GM10266 (cell line): ENCODE measurements at regions not wholly inside any gene's neighbourhood (a gene's known extent, or its start where the extent isn't known, plus 50 kb on each side); places are given as distances from the start of the nearest gene placed in this dataset.

Source experiments
- DNase-seq: peaks from one replicate; pipeline ENCODE4 v3.0.0; 2012; ENCODE audit errors: extremely low spot score
- TF ChIP-seq, protein P1 (sequence below): IDR thresholded peaks from 2 replicates; pipeline ENCODE4 v1.5.1; 2012; ENCODE audit warnings: mild to moderate bottlenecking, low read depth; ENCODE audit not compliant: control insufficient read depth, insufficient read depth; ENCODE audit errors: missing control alignments

DNA sequence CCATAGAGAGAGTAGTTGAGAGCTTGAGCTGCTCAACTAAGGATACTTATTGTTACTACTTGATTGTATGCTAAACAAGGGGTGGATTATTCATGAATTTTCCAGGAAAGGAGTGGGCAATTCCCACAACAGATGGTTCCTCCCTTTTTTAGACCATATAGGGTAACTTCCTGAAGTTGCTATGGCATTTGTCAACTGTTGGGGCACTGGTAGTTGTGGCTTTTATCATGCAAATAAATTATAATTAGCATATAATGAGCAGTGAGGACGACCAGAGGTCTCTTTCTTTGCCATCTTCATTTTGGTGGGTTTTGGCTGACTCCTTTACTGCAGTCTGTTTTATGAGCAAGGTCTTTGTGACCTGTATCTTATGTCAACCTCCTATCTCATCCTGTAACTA is 1403.5 kb upstream of the PABPC4L start:
- TF ChIP-seq, protein P1, sequence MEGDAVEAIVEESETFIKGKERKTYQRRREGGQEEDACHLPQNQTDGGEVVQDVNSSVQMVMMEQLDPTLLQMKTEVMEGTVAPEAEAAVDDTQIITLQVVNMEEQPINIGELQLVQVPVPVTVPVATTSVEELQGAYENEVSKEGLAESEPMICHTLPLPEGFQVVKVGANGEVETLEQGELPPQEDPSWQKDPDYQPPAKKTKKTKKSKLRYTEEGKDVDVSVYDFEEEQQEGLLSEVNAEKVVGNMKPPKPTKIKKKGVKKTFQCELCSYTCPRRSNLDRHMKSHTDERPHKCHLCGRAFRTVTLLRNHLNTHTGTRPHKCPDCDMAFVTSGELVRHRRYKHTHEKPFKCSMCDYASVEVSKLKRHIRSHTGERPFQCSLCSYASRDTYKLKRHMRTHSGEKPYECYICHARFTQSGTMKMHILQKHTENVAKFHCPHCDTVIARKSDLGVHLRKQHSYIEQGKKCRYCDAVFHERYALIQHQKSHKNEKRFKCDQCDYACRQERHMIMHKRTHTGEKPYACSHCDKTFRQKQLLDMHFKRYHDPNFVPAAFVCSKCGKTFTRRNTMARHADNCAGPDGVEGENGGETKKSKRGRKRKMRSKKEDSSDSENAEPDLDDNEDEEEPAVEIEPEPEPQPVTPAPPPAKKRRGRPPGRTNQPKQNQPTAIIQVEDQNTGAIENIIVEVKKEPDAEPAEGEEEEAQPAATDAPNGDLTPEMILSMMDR = no peak
- no peak for DNase-seq

DNA sequence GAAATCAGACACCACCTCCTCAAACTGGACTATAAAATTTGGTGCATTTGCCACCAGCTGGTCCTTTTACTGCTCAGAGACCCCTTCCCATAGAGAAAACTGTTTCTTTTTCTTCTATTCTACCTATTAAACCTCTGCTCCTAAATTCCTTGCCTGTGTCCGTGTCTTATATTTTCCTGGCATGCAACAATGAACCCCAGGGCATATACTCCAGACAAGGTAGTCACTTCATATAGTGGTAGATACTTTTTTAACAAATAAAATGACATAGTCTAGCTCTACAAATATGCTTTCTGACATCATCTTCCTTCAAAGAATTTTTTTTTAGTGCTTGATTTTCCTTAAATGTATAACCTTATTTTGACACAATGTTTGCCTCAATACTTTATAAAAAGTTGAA is 1402.9 kb upstream of the PABPC4L start:
- DNase-seq = no peak
- TF ChIP-seq, protein P1 = no peak

GRCh38 chr4:135601351-135601750 is 1399.8 kb upstream of the PABPC4L start:
- TF ChIP-seq, protein P1 = no peak
- no peak for DNase-seq

DNA sequence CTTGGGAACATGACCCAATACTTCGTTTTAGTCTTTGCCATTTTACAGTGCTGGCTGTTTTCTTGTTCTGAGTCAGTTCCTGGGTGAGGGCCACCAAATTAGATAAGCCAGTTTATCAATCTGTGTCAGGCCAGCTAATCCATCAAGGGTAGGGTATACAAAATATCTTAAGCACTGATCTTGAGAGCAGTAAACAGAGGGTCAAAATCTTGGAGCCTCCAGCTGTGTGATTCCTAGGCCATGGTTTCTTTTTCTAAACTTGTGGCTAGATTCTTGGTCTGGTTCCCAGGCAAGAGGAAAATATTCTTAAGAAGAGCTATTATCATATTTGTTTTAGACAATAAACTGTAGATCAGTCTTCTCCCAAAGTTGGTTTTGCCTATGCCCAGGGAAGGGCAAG is 1396.6 kb upstream of the PABPC4L start:
- no peak for DNase-seq
- TF ChIP-seq, protein P1 = no peak

DNA sequence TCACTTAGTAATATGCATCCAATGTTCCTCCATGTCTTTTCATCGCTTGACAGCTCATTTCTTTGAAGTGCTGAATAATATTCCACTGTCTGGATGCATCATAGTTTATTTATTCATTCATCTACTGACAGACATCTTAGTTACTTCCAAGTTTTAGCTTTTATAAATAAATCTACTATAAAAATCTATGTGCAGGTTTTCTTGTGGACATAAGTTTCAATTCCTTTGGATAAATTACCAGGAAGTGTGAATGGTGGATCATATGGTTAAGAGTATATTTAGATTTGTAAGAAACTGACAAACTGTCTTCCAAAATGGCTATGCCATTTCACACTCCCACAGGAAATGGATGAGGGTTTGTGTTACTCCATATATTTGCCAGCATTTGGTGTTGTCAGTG is 1392.9 kb upstream of the PABPC4L start:
- TF ChIP-seq, protein P1 = no peak
- DNase-seq = no peak

DNA sequence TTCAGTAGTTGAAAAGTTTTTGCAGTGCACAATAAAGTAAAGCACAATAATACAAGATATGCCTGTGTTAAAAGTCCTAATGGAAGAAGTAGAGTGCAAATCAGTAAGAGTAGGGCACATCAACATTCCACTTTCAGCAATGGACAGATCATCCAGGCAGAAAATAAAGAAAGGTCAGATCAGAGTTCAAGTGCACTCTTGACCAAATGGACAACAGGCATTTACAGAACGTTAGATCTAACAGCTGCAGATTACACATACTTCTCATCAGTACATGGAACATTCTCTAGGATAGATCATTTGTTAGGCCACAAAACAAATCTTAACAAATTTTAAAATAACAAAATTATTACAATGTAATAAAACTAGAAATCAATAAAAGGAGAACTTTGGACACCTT is 1373.5 kb upstream of the PABPC4L start:
- TF ChIP-seq, protein P1 = no peak
- no peak for DNase-seq

DNA sequence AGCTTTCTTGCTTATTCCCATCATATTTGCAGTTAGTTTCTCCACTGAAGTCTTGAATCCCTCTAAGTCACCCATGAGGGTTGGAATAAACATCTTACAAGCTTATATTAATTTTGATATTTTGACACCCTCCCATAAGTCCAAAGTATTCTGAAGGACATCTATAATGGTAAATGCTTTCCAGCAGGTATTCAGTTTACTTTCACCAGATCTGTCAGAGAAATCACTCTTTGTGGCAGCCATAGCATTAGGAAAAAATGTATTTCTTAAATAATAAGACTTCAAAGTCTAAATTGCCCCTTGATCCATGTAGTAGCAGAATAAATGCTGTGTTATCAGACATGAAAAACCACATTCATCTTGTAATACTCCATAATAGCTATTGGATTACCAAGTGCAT is 1371.7 kb upstream of the PABPC4L start:
- TF ChIP-seq, protein P1 = no peak

DNA sequence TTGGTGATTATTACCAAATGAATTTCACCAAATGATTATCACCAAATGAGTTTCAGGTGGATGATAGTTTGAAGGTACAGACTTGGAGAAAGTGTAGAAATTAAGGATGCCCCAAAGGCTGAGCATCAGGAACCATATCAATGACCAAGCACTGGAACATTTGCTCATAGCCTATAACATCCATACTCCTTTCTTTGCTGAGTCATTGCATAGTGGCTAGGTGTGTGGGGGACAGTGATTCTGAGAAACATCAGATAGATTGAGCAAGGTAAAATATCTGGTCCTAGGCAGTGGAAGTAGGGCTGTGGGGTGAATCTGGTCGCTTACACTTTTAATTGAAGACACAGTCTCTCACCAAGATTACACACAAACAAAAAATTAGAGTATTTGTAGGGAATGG is 1362.5 kb upstream of the PABPC4L start:
- TF ChIP-seq, protein P1 = no peak
- no peak for DNase-seq

More for the DNA sequence above, 1371.7 kb upstream of the PABPC4L start:
- no peak for DNase-seq
